ENCODE measurements at regions not wholly inside any gene's neighbourhood (a gene's known extent, or its start where the extent isn't known, plus 50 kb on each side); places are given as distances from the start of the nearest gene placed in this dataset.

- TF ChIP-seq, protein P1, sequence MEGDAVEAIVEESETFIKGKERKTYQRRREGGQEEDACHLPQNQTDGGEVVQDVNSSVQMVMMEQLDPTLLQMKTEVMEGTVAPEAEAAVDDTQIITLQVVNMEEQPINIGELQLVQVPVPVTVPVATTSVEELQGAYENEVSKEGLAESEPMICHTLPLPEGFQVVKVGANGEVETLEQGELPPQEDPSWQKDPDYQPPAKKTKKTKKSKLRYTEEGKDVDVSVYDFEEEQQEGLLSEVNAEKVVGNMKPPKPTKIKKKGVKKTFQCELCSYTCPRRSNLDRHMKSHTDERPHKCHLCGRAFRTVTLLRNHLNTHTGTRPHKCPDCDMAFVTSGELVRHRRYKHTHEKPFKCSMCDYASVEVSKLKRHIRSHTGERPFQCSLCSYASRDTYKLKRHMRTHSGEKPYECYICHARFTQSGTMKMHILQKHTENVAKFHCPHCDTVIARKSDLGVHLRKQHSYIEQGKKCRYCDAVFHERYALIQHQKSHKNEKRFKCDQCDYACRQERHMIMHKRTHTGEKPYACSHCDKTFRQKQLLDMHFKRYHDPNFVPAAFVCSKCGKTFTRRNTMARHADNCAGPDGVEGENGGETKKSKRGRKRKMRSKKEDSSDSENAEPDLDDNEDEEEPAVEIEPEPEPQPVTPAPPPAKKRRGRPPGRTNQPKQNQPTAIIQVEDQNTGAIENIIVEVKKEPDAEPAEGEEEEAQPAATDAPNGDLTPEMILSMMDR (conservative IDR thresholded peaks at IDR 0.05; ENCODE audit: low read length) = no peak
- TF ChIP-seq EZH2phosphoT487 (IDR thresholded peaks at IDR 0.05; ENCODE audit: borderline replicate concordance, low read depth, low read length) = no peak
Observed at GRCh38 chr1:25137521-25138395, 94.5 kb downstream of the SYF2 start.
